ENCODE measurements at regions not wholly inside any gene's neighbourhood (a gene's known extent, or its start where the extent isn't known, plus 50 kb on each side); places are given as distances from the start of the nearest gene placed in this dataset.
"Not testable (repeated sequence)": the region's sequence is repeated elsewhere in the genome, so short reads cannot be mapped to it uniquely, and the experiment has no call there.

- DNase-seq (ENCODE audit: low read depth) (no peak), FAIRE-seq (no peak)
- Histone ChIP-seq H3K27me3 (ENCODE audit: control insufficient read depth, insufficient read depth, low read length) (no peaks in the 10 kb centered on the region), H3K36me3 (ENCODE audit: control insufficient read depth, insufficient read depth, low read length) (no peaks in the 10 kb centered on the region), H3K4me3 (ENCODE audit: low read depth, low read length) (no peak overlapping the region)
- no peak for TF ChIP-seq CTCF (IDR thresholded peaks at IDR 0.05; ENCODE audit: insufficient read depth, low read length, severe bottlenecking)
These were observed 121.3 kb upstream of the ALDH3B2 start for GRCh38 chr11:67795746-67796145.

DNA sequence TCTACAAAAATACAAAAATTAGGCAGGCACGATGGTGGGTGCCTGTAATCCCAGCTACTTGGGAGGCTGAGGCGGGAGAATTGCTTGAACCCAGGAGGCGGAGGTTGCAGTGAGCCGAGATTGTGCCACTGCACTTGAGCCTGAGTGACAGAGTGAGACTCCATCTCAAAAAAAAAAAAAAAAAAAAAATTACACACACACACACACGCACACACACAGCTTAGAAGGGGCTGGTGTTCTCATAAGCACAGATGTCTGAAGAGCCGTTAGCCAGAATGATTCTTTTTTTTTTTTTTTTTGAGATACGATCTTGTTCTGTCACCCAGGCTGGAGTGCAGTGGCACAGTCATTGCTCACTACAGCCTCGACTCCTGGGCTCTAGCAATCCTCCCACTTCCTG is 119.3 kb upstream of the ALDH3B2 start:
- not testable (repeated sequence) for DNase-seq (ENCODE audit: low read depth); H3K36me3 ChIP-seq (ENCODE audit: control insufficient read depth, insufficient read depth, low read length); H3K4me3 ChIP-seq (ENCODE audit: low read depth, low read length); FAIRE-seq; H3K27me3 ChIP-seq (ENCODE audit: control insufficient read depth, insufficient read depth, low read length)

GRCh38 chr11:67792273-67792990 is 118.0 kb upstream of the ALDH3B2 start:
- DNase-seq (ENCODE audit: low read depth); FAIRE-seq; H3K27me3 ChIP-seq (ENCODE audit: control insufficient read depth, insufficient read depth, low read length); H3K4me3 ChIP-seq (ENCODE audit: low read depth, low read length); H3K36me3 ChIP-seq (ENCODE audit: control insufficient read depth, insufficient read depth, low read length): not testable (repeated sequence)
- TF ChIP-seq CTCF (IDR thresholded peaks at IDR 0.05; ENCODE audit: insufficient read depth, low read length, severe bottlenecking): peak; percentile 59

GRCh38 chr11:67791598-67792170 is 117.3 kb upstream of the ALDH3B2 start:
- FAIRE-seq; H3K27me3 ChIP-seq (ENCODE audit: control insufficient read depth, insufficient read depth, low read length); H3K4me3 ChIP-seq (ENCODE audit: low read depth, low read length); DNase-seq (ENCODE audit: low read depth); H3K36me3 ChIP-seq (ENCODE audit: control insufficient read depth, insufficient read depth, low read length): not testable (repeated sequence)

DNA sequence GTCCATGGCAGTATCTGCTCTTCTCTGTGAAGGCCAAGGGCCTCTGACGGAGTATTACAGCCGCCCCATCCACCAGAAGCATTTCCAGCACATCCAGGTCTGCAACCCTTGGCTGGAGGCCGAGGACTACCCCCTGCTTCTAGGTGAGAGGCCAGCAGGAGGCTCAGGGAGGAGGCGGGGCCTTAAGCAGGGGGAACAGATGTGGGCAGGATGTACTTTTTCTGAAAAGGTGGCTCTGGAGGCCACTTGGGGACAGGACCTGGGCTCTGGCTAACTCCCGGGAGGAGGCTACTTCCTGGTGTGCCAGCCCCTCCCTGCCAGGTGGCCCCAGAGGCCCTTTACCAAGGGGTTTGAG is 113.9 kb upstream of the ALDH3B2 start:
- not testable (repeated sequence) for DNase-seq (ENCODE audit: low read depth); H3K27me3 ChIP-seq (ENCODE audit: control insufficient read depth, insufficient read depth, low read length); FAIRE-seq; H3K4me3 ChIP-seq (ENCODE audit: low read depth, low read length); H3K36me3 ChIP-seq (ENCODE audit: control insufficient read depth, insufficient read depth, low read length)

- FAIRE-seq; H3K36me3 ChIP-seq (ENCODE audit: control insufficient read depth, insufficient read depth, low read length); H3K27me3 ChIP-seq (ENCODE audit: control insufficient read depth, insufficient read depth, low read length); H3K4me3 ChIP-seq (ENCODE audit: low read depth, low read length); DNase-seq (ENCODE audit: low read depth): not testable (repeated sequence)
These were observed 113.4 kb upstream of the ALDH3B2 start for GRCh38 chr11:67787681-67788340.

GRCh38 chr11:67781967-67782366 is 107.5 kb upstream of the ALDH3B2 start:
- FAIRE-seq; H3K36me3 ChIP-seq (ENCODE audit: control insufficient read depth, insufficient read depth, low read length); H3K4me3 ChIP-seq (ENCODE audit: low read depth, low read length); DNase-seq (ENCODE audit: low read depth); H3K27me3 ChIP-seq (ENCODE audit: control insufficient read depth, insufficient read depth, low read length): not testable (repeated sequence)

- H3K36me3 ChIP-seq (ENCODE audit: control insufficient read depth, insufficient read depth, low read length): not testable (repeated sequence)
These were observed 107.1 kb upstream of the ALDH3B2 start for GRCh38 chr11:67781506-67781905.

DNA sequence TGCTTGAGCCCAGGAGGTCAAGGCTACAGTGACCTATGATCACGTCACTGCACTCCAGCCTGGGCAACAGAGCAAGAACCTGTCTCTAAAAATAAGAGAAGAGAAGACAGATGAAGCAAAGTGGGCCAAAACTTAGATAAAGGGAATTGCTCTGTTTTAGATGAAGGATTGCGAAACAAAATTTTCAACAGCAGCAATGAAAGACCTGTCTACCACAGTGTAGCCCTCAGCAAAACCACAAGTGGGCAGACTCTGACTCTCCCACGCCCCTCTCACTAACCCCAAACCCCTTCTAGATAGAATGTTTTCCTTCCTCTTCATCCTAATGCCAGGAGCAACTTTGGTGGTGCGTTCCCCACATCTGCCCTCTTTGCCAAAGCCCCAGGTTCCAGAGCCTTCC is 105.6 kb upstream of the ALDH3B2 start:
- Histone ChIP-seq H3K27me3 (ENCODE audit: control insufficient read depth, insufficient read depth, low read length) (no peaks in the 10 kb centered on the region), H3K36me3 (ENCODE audit: control insufficient read depth, insufficient read depth, low read length) (no peaks in the 10 kb centered on the region), H3K4me3 (ENCODE audit: low read depth, low read length) (no peak overlapping the region)
- DNase-seq (ENCODE audit: low read depth): no peak
- no peak for FAIRE-seq
- TF ChIP-seq CTCF (IDR thresholded peaks at IDR 0.05; ENCODE audit: insufficient read depth, low read length, severe bottlenecking): no peak

More at GRCh38 chr11:67781506-67781905, 107.1 kb upstream of the ALDH3B2 start:
- not testable (repeated sequence) for DNase-seq (ENCODE audit: low read depth); FAIRE-seq; H3K4me3 ChIP-seq (ENCODE audit: low read depth, low read length); H3K27me3 ChIP-seq (ENCODE audit: control insufficient read depth, insufficient read depth, low read length)

DNA sequence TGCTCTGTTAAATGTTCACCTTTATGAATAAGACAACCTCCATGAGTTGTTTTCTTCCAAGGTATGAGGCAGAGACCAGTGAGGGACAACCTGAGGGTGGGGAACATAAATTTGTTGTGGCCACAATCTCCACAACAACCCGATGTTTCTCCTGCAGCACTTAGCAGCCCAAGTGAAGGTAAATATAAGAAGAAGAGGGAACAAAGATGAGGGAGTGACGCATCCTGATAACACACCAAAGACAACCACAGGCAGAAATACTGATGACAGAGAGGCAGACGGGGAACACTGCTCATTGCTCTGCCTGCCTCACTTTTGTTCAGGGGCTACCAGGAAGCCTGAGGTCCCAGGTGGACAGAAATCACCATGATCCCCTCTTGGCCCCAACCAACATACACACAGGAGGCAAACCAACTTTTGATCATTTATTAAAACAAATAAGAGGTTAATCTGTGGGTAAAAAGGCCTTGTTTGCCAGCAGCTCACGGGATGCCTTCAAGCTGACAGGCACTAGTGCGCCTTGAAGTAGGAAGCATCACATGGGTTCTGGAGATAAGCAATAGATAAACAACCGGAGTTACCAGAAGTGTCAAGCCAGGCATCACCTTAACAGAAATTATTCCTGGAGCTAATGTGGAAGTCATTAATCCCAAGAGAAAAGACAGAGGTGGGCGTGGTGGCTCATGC is 104.9 kb upstream of the ALDH3B2 start:
- not testable (repeated sequence) for H3K36me3 ChIP-seq (ENCODE audit: control insufficient read depth, insufficient read depth, low read length); H3K27me3 ChIP-seq (ENCODE audit: control insufficient read depth, insufficient read depth, low read length); FAIRE-seq; H3K4me3 ChIP-seq (ENCODE audit: low read depth, low read length); DNase-seq (ENCODE audit: low read depth)
